GM12873 (cell line): ENCODE measurements at regions not wholly inside any gene's neighbourhood (a gene's known extent, or its start where the extent isn't known, plus 50 kb on each side); places are given as distances from the start of the nearest gene placed in this dataset.

Source experiments
- TF ChIP-seq, protein P1 (sequence below): IDR thresholded peaks from 2 replicates; pipeline ENCODE4 v1.5.1; 2012; ENCODE audit warnings: low read depth, mild to moderate bottlenecking, moderate library complexity, low read length, control low read depth; ENCODE audit not compliant: insufficient read depth; ENCODE audit errors: missing control alignments

DNA sequence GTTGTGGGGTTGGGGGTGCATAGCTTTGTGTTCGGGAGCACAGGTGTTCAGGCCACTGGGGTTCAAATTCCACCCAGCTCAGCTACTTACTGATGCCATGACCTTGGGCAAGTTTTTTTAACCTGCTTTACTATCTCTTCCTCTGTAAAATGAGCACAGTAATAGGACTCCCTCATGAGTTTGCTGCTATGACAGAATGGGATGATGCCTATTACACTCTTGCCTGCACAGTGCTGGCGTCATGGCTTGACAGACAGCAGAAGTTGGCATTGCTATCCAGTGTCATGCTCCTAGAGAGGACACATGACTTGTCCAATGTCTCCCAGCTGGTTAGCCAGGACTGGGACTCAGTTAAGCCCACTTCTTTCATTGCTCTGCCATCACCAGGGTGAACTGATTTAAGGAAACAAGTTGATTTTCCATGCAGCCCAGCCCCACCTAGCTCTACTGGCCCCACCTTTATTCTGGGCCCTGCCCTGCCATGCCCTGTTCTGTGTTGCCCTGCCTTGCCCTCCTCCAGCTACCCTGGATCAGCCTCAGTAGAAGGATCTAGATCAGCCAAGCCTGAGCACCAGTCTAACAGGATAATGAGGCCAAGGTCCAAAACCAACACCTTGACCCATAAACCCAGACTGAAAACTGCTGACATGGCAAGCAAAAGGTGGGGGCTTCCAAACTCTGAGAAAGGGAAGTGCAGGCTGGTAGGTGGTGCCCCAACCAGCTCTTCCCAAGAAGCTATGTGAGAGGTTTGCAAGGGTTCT is 155.8 kb upstream of the ATP11B start:
- TF ChIP-seq, protein P1, sequence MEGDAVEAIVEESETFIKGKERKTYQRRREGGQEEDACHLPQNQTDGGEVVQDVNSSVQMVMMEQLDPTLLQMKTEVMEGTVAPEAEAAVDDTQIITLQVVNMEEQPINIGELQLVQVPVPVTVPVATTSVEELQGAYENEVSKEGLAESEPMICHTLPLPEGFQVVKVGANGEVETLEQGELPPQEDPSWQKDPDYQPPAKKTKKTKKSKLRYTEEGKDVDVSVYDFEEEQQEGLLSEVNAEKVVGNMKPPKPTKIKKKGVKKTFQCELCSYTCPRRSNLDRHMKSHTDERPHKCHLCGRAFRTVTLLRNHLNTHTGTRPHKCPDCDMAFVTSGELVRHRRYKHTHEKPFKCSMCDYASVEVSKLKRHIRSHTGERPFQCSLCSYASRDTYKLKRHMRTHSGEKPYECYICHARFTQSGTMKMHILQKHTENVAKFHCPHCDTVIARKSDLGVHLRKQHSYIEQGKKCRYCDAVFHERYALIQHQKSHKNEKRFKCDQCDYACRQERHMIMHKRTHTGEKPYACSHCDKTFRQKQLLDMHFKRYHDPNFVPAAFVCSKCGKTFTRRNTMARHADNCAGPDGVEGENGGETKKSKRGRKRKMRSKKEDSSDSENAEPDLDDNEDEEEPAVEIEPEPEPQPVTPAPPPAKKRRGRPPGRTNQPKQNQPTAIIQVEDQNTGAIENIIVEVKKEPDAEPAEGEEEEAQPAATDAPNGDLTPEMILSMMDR = no peak

DNA sequence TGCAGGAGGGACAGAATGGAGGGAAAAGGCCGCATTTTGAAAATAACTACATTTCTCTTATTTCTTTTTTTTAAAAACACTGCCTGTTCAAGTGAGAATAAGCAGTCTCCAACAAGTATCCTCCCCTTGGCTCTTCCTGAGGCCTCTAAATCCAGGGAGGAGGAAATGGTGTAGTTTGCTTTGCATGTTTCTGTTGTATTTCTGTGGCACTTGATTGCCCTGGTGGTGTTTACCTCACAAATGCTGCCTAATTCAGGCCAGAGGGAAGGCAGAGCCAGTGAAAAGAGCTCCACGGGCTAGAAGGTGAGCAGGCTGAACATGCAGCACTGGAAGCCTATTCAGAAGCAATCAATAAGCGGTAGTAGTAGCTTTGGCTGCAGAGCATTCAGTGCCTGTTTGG is 149.3 kb upstream of the ATP11B start:
- TF ChIP-seq, protein P1 = no peak

DNA sequence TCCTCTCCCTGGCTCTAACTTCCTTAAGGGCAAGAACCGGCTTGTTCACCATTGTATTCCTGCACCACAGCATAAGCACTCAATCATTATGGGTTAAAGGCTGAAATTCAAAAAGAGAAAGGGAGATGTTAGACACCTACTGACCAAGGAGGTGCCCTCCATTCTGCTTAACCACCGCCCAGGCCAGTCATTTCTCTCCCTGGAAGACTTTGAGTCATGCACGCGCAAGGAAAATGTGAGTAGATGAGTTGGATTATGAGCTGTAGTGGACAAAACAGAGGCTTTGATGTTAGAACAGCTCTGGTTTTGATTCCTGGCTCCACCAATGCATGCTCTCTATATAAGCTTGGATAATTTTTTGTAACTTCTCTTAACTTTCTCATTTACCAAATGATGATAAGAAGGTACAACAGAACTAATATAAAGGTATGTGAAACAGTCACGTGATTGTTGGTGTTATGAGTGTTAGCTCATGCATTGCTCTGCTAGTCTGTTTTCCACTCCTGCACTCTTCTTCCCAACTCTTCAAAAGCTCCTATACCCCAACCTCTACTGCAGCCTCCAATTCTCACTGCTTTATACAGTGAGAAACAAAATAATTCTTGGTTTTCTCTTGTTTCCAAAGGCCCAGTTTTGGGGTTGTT is 148.4 kb upstream of the ATP11B start:
- TF ChIP-seq, protein P1 = no peak

DNA sequence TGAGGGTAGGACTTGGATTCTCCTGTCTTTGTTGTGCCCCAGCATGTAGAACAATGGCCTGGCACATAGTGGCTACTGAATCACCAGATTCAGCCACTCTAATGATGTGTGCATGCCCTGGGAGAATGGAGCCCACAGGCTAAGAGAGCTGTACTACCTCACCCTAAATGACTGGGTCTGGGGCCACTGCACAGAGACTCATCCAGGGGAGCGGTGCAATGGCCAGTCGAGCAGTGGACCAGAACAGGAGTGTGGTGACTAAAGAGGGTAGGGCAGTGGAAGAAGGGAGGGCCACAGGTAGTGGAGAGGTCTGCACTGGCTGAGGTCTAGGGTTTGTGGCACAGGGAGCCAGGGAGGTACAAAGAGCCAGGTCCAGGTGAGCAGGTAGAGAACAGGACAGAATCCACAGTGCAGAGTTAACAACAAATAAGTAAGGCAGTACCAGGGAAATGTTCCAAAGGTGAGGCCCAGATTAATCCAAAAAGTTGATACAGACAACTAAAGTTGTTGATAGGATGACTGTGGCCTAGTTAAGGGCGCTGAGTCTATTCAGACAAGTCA is 142.7 kb upstream of the ATP11B start:
- TF ChIP-seq, protein P1 = no peak

- TF ChIP-seq, protein P1 = no peak
These were observed 141.8 kb upstream of the ATP11B start for GRCh38 chr3:182651461-182651860.

GRCh38 chr3:182668541-182668940 is 124.8 kb upstream of the ATP11B start:
- TF ChIP-seq, protein P1 = no peak

GRCh38 chr3:182668974-182669373 is 124.3 kb upstream of the ATP11B start:
- TF ChIP-seq, protein P1 = no peak
